ENCODE measurements at regions not wholly inside any gene's neighbourhood (a gene's known extent, or its start where the extent isn't known, plus 50 kb on each side); places are given as distances from the start of the nearest gene placed in this dataset.

GRCh38 chr6:163871616-163872015, 457.1 kb downstream of the QKI start:
- CTCF ChIA-PET: interaction anchor here (0.6 kb wide), 1 partner anchor 408 kb away, joined by 4 read pairs; no protein-coding TSS in a partner anchor
- no peak for TF ChIP-seq CTCF (IDR thresholded peaks at IDR 0.05; ENCODE audit: unreplicated experiment)

GRCh38 chr6:163867518-163868292, 453.2 kb downstream of the QKI start:
- Mint-ChIP-seq H3K4me1 (ENCODE audit: insufficient read depth, unreplicated experiment) (peaks cover 6% of the 10 kb centered on the region), H3K27ac (ENCODE audit: low read depth, unreplicated experiment) (no peak overlapping the region), H3K27me3 (ENCODE audit: insufficient read depth, unreplicated experiment) (no peaks in the 10 kb centered on the region), H3K4me3 (ENCODE audit: unreplicated experiment) (no peak overlapping the region), H3K36me3 (ENCODE audit: insufficient read depth, unreplicated experiment) (no peaks in the 10 kb centered on the region), H3K9me3 (ENCODE audit: unreplicated experiment) (no peaks in the 10 kb centered on the region)
- no peak for TF ChIP-seq CTCF (IDR thresholded peaks at IDR 0.05; ENCODE audit: unreplicated experiment)
- DNase-seq (ENCODE audit: unreplicated experiment): no peak
- ChIA-PET CTCF (interaction anchor here (0.7 kb wide), 1 partner anchor 63 kb away, joined by 4 read pairs; no protein-coding TSS in a partner anchor), POLR2A (no interaction called here)
- BruUV-seq (replicated peaks): no TSS peak
- intact Hi-C loops (cut with micrococcal nuclease): no loop called here

More at GRCh38 chr6:163871616-163872015, 457.1 kb downstream of the QKI start:
- no peak overlapping the region for H3K4me3 Mint-ChIP-seq (ENCODE audit: unreplicated experiment)
- POLR2A ChIA-PET: interaction anchor here (0.6 kb wide), 1 partner anchor 761 kb away, joined by 4 read pairs; no protein-coding TSS in a partner anchor
- no TSS peak for BruUV-seq (replicated peaks)
- peaks cover 10% of the 10 kb centered on the region for H3K4me1 Mint-ChIP-seq (ENCODE audit: insufficient read depth, unreplicated experiment)
- H3K27me3 Mint-ChIP-seq (ENCODE audit: insufficient read depth, unreplicated experiment): no peaks in the 10 kb centered on the region
- no peaks in the 10 kb centered on the region for H3K9me3 Mint-ChIP-seq (ENCODE audit: unreplicated experiment)
- intact Hi-C loops (cut with micrococcal nuclease): no loop called here
- no peak for DNase-seq (ENCODE audit: unreplicated experiment)
- H3K36me3 Mint-ChIP-seq (ENCODE audit: insufficient read depth, unreplicated experiment): no peaks in the 10 kb centered on the region
- H3K27ac Mint-ChIP-seq (ENCODE audit: low read depth, unreplicated experiment): no peak overlapping the region

DNA sequence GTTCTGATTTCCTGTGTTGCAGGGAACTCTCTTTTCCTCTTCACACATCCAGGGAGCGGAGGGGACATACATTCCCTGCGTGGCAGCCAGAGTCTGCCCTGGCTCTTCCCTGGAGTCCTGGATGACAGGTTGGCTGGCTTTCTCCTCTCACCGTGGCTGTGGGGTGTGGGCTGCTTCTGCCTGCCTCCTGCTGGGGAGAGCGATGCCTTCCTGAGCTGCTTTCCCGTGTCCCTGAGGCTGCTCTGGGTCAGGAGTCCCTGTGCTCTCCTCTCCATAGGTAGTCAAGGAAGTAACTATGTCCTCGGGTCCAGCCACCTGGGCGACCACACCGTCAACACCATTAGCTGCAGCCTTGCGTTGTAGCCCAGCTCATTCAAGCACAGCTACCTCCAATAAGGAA, 451.7 kb downstream of the QKI start:
- intact Hi-C loops (cut with micrococcal nuclease): no loop called here
- Mint-ChIP-seq H3K27ac (ENCODE audit: low read depth, unreplicated experiment) (no peak overlapping the region), H3K9me3 (ENCODE audit: unreplicated experiment) (no peaks in the 10 kb centered on the region), H3K36me3 (ENCODE audit: insufficient read depth, unreplicated experiment) (no peaks in the 10 kb centered on the region), H3K27me3 (ENCODE audit: insufficient read depth, unreplicated experiment) (no peaks in the 10 kb centered on the region), H3K4me1 (ENCODE audit: insufficient read depth, unreplicated experiment) (no peaks in the 10 kb centered on the region), H3K4me3 (ENCODE audit: unreplicated experiment) (no peak overlapping the region)
- no TSS peak for BruUV-seq (replicated peaks)
- ChIA-PET POLR2A (no interaction called here), CTCF (no interaction called here)
- no peak for DNase-seq (ENCODE audit: unreplicated experiment)
- TF ChIP-seq CTCF (IDR thresholded peaks at IDR 0.05; ENCODE audit: unreplicated experiment): no peak

GRCh38 chr6:163863565-163863964, 449.0 kb downstream of the QKI start:
- TF ChIP-seq CTCF (IDR thresholded peaks at IDR 0.05; ENCODE audit: unreplicated experiment): no peak
- DNase-seq (ENCODE audit: unreplicated experiment): no peak
- Mint-ChIP-seq H3K9me3 (ENCODE audit: unreplicated experiment) (no peaks in the 10 kb centered on the region), H3K36me3 (ENCODE audit: insufficient read depth, unreplicated experiment) (no peaks in the 10 kb centered on the region), H3K4me3 (ENCODE audit: unreplicated experiment) (no peak overlapping the region), H3K4me1 (ENCODE audit: insufficient read depth, unreplicated experiment) (peaks cover 5% of the 10 kb centered on the region), H3K27ac (ENCODE audit: low read depth, unreplicated experiment) (no peak overlapping the region), H3K27me3 (ENCODE audit: insufficient read depth, unreplicated experiment) (no peaks in the 10 kb centered on the region)
- BruUV-seq (replicated peaks): no TSS peak
- ChIA-PET CTCF (no interaction called here), POLR2A (no interaction called here)
- intact Hi-C loops (cut with micrococcal nuclease): no loop called here
